Fibroblast of lung (primary cell): ENCODE measurements at regions not wholly inside any gene's neighbourhood (a gene's known extent, or its start where the extent isn't known, plus 50 kb on each side); places are given as distances from the start of the nearest gene placed in this dataset.

Experiments used
- DNase-seq, 2 donors: peaks; one replicate each; pipeline versions ENCODE4 v3.0.0 to v3.0.0-alpha.2; 2010; ENCODE audit warnings: low read depth in 2 of 2
- H2AFZ ChIP-seq: 2 replicates; pipeline ENCODE4 v1.5.1; 2012; ENCODE audit warnings: low read length, control low read depth, inconsistent platforms
- H3K27ac ChIP-seq: 2 replicates; pipeline ENCODE4 v1.5.1; 2011; ENCODE audit warnings: low read length, control low read depth; ENCODE audit not compliant: insufficient read depth
- H3K27me3 ChIP-seq: 2 replicates; pipeline ENCODE4 v1.5.1; 2011; ENCODE audit warnings: mild to moderate bottlenecking, low read length; ENCODE audit not compliant: control insufficient read depth, insufficient read depth
- H3K36me3 ChIP-seq: 2 replicates; pipeline ENCODE4 v1.5.1; 2011; ENCODE audit warnings: low read length; ENCODE audit not compliant: control insufficient read depth, insufficient read depth
- H3K4me1 ChIP-seq: 2 replicates; pipeline ENCODE4 v1.5.1; 2011; ENCODE audit warnings: low read length; ENCODE audit not compliant: control insufficient read depth, insufficient read depth; ENCODE audit errors: extremely low read depth
- H3K4me2 ChIP-seq: 2 replicates; pipeline ENCODE4 v1.5.1; 2011; ENCODE audit warnings: low read length, control low read depth; ENCODE audit not compliant: insufficient read depth; ENCODE audit errors: extremely low read depth
- H3K4me3 ChIP-seq, 4 experiments: fragments of 200-600 bp in 1 of 4; sonication (generic) in 1 of 4; replicated peaks in 1 of 4; 2 replicates each; pipeline ENCODE4 v1.5.1; 2011 to 2016; ENCODE audit warnings: low read length in 4 of 4, low read depth in 3 of 4, mild to moderate bottlenecking in 3 of 4, control low read depth in 2 of 4, inconsistent platforms in 1 of 4, mixed read lengths in 1 of 4; ENCODE audit not compliant: insufficient read depth in 1 of 4; ENCODE audit errors: control extremely low read depth in 1 of 4
- H3K79me2 ChIP-seq: 2 replicates; pipeline ENCODE4 v1.5.1; 2012; ENCODE audit warnings: mild to moderate bottlenecking, low read length, inconsistent platforms; ENCODE audit not compliant: control insufficient read depth, insufficient read depth
- H3K9ac ChIP-seq: 2 replicates; pipeline ENCODE4 v1.5.1; 2011; ENCODE audit warnings: mild to moderate bottlenecking, low read length, control low read depth; ENCODE audit not compliant: insufficient read depth
- H3K9me3 ChIP-seq: 2 replicates; pipeline ENCODE4 v1.5.1; 2012; ENCODE audit warnings: low read depth, low read length; ENCODE audit not compliant: control insufficient read depth, insufficient read depth
- H4K20me1 ChIP-seq: 2 replicates; pipeline ENCODE4 v1.5.1; 2011; ENCODE audit warnings: low read length; ENCODE audit not compliant: control insufficient read depth, insufficient read depth; ENCODE audit errors: extremely low read depth
- CTCF ChIP-seq, 2 donors: IDR thresholded peaks in 1 of 2; conservative IDR thresholded peaks in 1 of 2; 1 replicate in 1 of 2; 2 replicates in 1 of 2; pipeline ENCODE4 v1.5.1; 2011 to 2012; ENCODE audit warnings: low read length in 2 of 2, control low read depth in 1 of 2, inconsistent platforms in 1 of 2, low read depth in 1 of 2, mild to moderate bottlenecking in 1 of 2
- EZH2 ChIP-seq: IDR thresholded peaks from 2 replicates; pipeline ENCODE4 v1.5.1; 2012; ENCODE audit warnings: low read length, control low read depth, mild to moderate bottlenecking; ENCODE audit errors: missing control alignments

GRCh38 chr10:58115218-58116050 is 152.3 kb downstream of the IPMK start:
- Histone ChIP-seq H3K27me3 (no peaks in the 10 kb centered on the region), H3K9ac (no peak overlapping the region), H3K27ac (no peak overlapping the region), H4K20me1 (no peaks in the 10 kb centered on the region), H2AFZ (no peak overlapping the region), H3K4me3 (no peak overlapping the region), H3K79me2 (no peaks in the 10 kb centered on the region), H3K9me3 (no peaks in the 10 kb centered on the region), H3K4me2 (no peak overlapping the region), H3K36me3 (no peaks in the 10 kb centered on the region), H3K4me1 (no peaks in the 10 kb centered on the region)
- no peak for TF ChIP-seq EZH2
- no peak for TF ChIP-seq CTCF (conservative IDR thresholded peaks at IDR 0.05 in 1 of 2, IDR thresholded peaks at IDR 0.05 in 1 of 2; ENCODE audit: low read depth in 1 of 2, low read length in 2 of 2)
- DNase-seq: peak in 1 of 2 donors; percentile 10

GRCh38 chr10:58109731-58110130 is 158.0 kb downstream of the IPMK start:
- Histone ChIP-seq H3K9me3 (no peaks in the 10 kb centered on the region), H3K4me3 (no peak overlapping the region), H3K4me2 (no peak overlapping the region), H4K20me1 (no peaks in the 10 kb centered on the region), H3K9ac (no peak overlapping the region), H3K4me1 (no peaks in the 10 kb centered on the region), H2AFZ (no peak overlapping the region), H3K27ac (no peak overlapping the region), H3K79me2 (no peaks in the 10 kb centered on the region), H3K36me3 (no peaks in the 10 kb centered on the region), H3K27me3 (no peaks in the 10 kb centered on the region)
- TF ChIP-seq EZH2: no peak
- TF ChIP-seq CTCF (conservative IDR thresholded peaks at IDR 0.05 in 1 of 2, IDR thresholded peaks at IDR 0.05 in 1 of 2; ENCODE audit: low read depth in 1 of 2, low read length in 2 of 2): no peak
- DNase-seq: peak in 1 of 2 donors; percentile 48

- H3K4me1 ChIP-seq: no peaks in the 10 kb centered on the region
- H3K9ac ChIP-seq: no peak overlapping the region
- H3K79me2 ChIP-seq: no peaks in the 10 kb centered on the region
- peak; percentile 1 to 94 for DNase-seq
- no peaks in the 10 kb centered on the region for H4K20me1 ChIP-seq
- TF ChIP-seq EZH2 (no peak), CTCF (conservative IDR thresholded peaks at IDR 0.05 in 1 of 2, IDR thresholded peaks at IDR 0.05 in 1 of 2; ENCODE audit: low read depth in 1 of 2, low read length in 2 of 2) (no peak)
- H3K27ac ChIP-seq: no peak overlapping the region
- H2AFZ ChIP-seq: no peak overlapping the region
- H3K4me2 ChIP-seq: no peak overlapping the region
- no peaks in the 10 kb centered on the region for H3K36me3 ChIP-seq
- no peaks in the 10 kb centered on the region for H3K27me3 ChIP-seq
- H3K9me3 ChIP-seq: no peaks in the 10 kb centered on the region
- no peak overlapping the region for H3K4me3 ChIP-seq
Measured at GRCh38 chr10:58107506-58107905, 160.2 kb downstream of the IPMK start.
